DND-41 (cell line): ENCODE measurements at regions not wholly inside any gene's neighbourhood (a gene's known extent, or its start where the extent isn't known, plus 50 kb on each side); places are given as distances from the start of the nearest gene placed in this dataset.

Experiments
- ATAC-seq: fragments of 200-7000 bp; cut with Tn5 transposase; 3 replicates; pipeline ENCODE4 v1.9.1; 2021; ENCODE audit warnings: low read depth; ENCODE audit not compliant: insufficient read depth
- DNase-seq: peaks from one replicate; pipeline ENCODE4 v3.0.0-alpha.2; 2020
- H2AFZ ChIP-seq: 2 replicates; pipeline ENCODE4 v1.6.0; 2012; ENCODE audit warnings: low read depth, low read length
- H3K27ac ChIP-seq: 2 replicates; pipeline ENCODE4 v1.5.1; 2012; ENCODE audit warnings: low read length, inconsistent platforms
- H3K27me3 ChIP-seq: fragments of 200-600 bp; sonication (generic); 2 replicates; pipeline ENCODE4 v1.6.0; 2012; ENCODE audit warnings: low read length, mild to moderate bottlenecking, inconsistent platforms; ENCODE audit not compliant: insufficient read depth, poor library complexity
- H3K36me3 ChIP-seq: 2 replicates; pipeline ENCODE4 v1.5.1; 2012; ENCODE audit warnings: low read length, inconsistent platforms; ENCODE audit not compliant: insufficient read depth
- H3K4me1 ChIP-seq: 2 replicates; pipeline ENCODE4 v1.5.1; 2012; ENCODE audit warnings: mild to moderate bottlenecking, low read length; ENCODE audit not compliant: insufficient read depth
- H3K4me2 ChIP-seq: 2 replicates; pipeline ENCODE4 v1.6.0; 2012; ENCODE audit warnings: mild to moderate bottlenecking, moderate library complexity, low read length, inconsistent platforms; ENCODE audit not compliant: insufficient read depth
- H3K4me3 ChIP-seq, 2 experiments: fragments of 200-600 bp in 1 of 2; shearing (Covaris generic) in 1 of 2; 2 replicates each; pipeline ENCODE4 v1.5.1; 2012 to 2016; ENCODE audit warnings: inconsistent platforms in 2 of 2, low read length in 2 of 2, mild to moderate bottlenecking in 2 of 2, low read depth in 1 of 2, moderate library complexity in 1 of 2
- H3K79me2 ChIP-seq: 2 replicates; pipeline ENCODE4 v1.6.0; 2012; ENCODE audit warnings: low read length, inconsistent platforms; ENCODE audit not compliant: insufficient read depth
- H3K9ac ChIP-seq: 2 replicates; pipeline ENCODE4 v1.6.0; 2012; ENCODE audit warnings: low read depth, mild to moderate bottlenecking, inconsistent platforms, low read length, moderate library complexity
- H3K9me3 ChIP-seq: 2 replicates; pipeline ENCODE4 v1.5.1; 2012; ENCODE audit warnings: low read length, moderate library complexity, mild to moderate bottlenecking, inconsistent platforms; ENCODE audit not compliant: insufficient read depth, severe bottlenecking
- H4K20me1 ChIP-seq: 2 replicates; pipeline ENCODE4 v1.6.0; 2012; ENCODE audit warnings: low read length; ENCODE audit not compliant: insufficient read depth
- CTCF ChIP-seq: IDR thresholded peaks from 2 replicates; pipeline ENCODE4 v1.5.1; 2012; ENCODE audit warnings: borderline replicate concordance, low read length, moderate library complexity, mild to moderate bottlenecking; ENCODE audit not compliant: poor library complexity, severe bottlenecking; ENCODE audit errors: extremely low read depth
- EZH2 ChIP-seq: IDR thresholded peaks from 3 replicates; pipeline ENCODE4 v1.6.1; 2012; ENCODE audit warnings: borderline replicate concordance, low read depth, mild to moderate bottlenecking, moderate library complexity, low read length, inconsistent platforms; ENCODE audit not compliant: severe bottlenecking

GRCh38 chr2:129467941-129468340 is 511.5 kb upstream of the RAB6C start:
- ATAC-seq: no peak
- H3K4me3 ChIP-seq: no peak overlapping the region
- no peak overlapping the region for H2AFZ ChIP-seq
- H3K79me2 ChIP-seq: no peaks in the 10 kb centered on the region
- no peaks in the 10 kb centered on the region for H3K36me3 ChIP-seq
- no peaks in the 10 kb centered on the region for H3K9me3 ChIP-seq
- TF ChIP-seq EZH2: no peak
- no peak for TF ChIP-seq CTCF
- no peaks in the 10 kb centered on the region for H3K4me1 ChIP-seq
- H4K20me1 ChIP-seq: no peaks in the 10 kb centered on the region; the same call in 1 of the 2 replicates
- H3K27me3 ChIP-seq: no peaks in the 10 kb centered on the region
- no peak for DNase-seq
- no peak overlapping the region for H3K9ac ChIP-seq
- no peak overlapping the region for H3K4me2 ChIP-seq
- H3K27ac ChIP-seq: no peak overlapping the region

GRCh38 chr2:129468879-129469278 is 510.6 kb upstream of the RAB6C start:
- Histone ChIP-seq H3K79me2 (no peaks in the 10 kb centered on the region), H3K27ac (no peak overlapping the region), H3K36me3 (no peaks in the 10 kb centered on the region), H3K4me2 (no peak overlapping the region), H3K4me1 (no peaks in the 10 kb centered on the region), H3K9ac (no peak overlapping the region), H3K9me3 (no peaks in the 10 kb centered on the region), H3K27me3 (no peaks in the 10 kb centered on the region), H2AFZ (no peak overlapping the region), H3K4me3 (no peak overlapping the region), H4K20me1 (no peaks in the 10 kb centered on the region; the same call in 1 of the 2 replicates)
- ATAC-seq (no peak), DNase-seq (no peak)
- TF ChIP-seq EZH2: no peak

- no peaks in the 10 kb centered on the region for H3K27me3 ChIP-seq
- DNase-seq (no peak), ATAC-seq (no peak)
- H3K9ac ChIP-seq: no peak overlapping the region
- H3K4me1 ChIP-seq: no peaks in the 10 kb centered on the region
- no peaks in the 10 kb centered on the region for H3K36me3 ChIP-seq
- TF ChIP-seq CTCF: no peak
- no peak for TF ChIP-seq EZH2
- H2AFZ ChIP-seq: no peak overlapping the region
- no peak overlapping the region for H3K4me3 ChIP-seq
- no peak overlapping the region for H3K27ac ChIP-seq
- no peak overlapping the region for H3K4me2 ChIP-seq
- no peaks in the 10 kb centered on the region for H3K9me3 ChIP-seq
- H3K79me2 ChIP-seq: no peaks in the 10 kb centered on the region
- H4K20me1 ChIP-seq: no peaks in the 10 kb centered on the region; the same call in 1 of the 2 replicates
Observed at GRCh38 chr2:129469389-129469788, 510.1 kb upstream of the RAB6C start.

- ATAC-seq (no peak), DNase-seq (no peak)
- no peaks in the 10 kb centered on the region for H4K20me1 ChIP-seq
- no peaks in the 10 kb centered on the region for H3K36me3 ChIP-seq
- H3K27me3 ChIP-seq: no peaks in the 10 kb centered on the region
- no peaks in the 10 kb centered on the region for H3K79me2 ChIP-seq
- no peak overlapping the region for H3K9ac ChIP-seq
- no peaks in the 10 kb centered on the region for H3K4me1 ChIP-seq
- H2AFZ ChIP-seq: no peak overlapping the region
- H3K4me2 ChIP-seq: no peak overlapping the region
- H3K9me3 ChIP-seq: no peaks in the 10 kb centered on the region
- no peak for TF ChIP-seq EZH2
- no peak for TF ChIP-seq CTCF
- H3K27ac ChIP-seq: no peak overlapping the region
- no peak overlapping the region for H3K4me3 ChIP-seq
Observed at GRCh38 chr2:129469871-129470270, 509.6 kb upstream of the RAB6C start.
